DMS53 (cell line): ENCODE measurements at regions not wholly inside any gene's neighbourhood (a gene's known extent, or its start where the extent isn't known, plus 50 kb on each side); places are given as distances from the start of the nearest gene placed in this dataset.
"Not testable (repeated sequence)": the region's sequence is repeated elsewhere in the genome, so short reads cannot be mapped to it uniquely, and the experiment has no call there.

Experiments
- DNase-seq: peaks from one replicate; lab custom pipeline; 2025; lab: John Stamatoyannopoulos, UW

DNA sequence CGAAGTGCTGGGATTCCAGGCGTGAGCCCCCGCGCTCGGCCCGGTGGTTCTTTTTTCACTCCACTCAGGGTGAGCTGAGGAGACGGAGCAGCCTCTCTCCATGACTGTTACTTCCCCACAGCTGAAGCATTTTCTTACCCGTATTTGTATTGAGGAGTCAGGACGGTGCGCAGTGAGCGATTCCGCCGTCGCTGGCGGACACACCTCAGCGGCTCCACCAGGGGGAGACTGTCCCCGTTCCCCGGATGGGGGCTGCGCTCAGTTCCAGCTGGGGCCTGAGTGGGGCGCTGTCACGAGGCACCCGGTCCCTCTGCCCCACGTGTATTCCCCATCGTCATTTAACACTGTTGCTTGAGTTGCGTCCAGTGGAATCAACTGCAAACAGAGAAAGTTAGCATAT lies 844.0 kb upstream of the FRG1 start:
- DNase-seq = no peak

DNA sequence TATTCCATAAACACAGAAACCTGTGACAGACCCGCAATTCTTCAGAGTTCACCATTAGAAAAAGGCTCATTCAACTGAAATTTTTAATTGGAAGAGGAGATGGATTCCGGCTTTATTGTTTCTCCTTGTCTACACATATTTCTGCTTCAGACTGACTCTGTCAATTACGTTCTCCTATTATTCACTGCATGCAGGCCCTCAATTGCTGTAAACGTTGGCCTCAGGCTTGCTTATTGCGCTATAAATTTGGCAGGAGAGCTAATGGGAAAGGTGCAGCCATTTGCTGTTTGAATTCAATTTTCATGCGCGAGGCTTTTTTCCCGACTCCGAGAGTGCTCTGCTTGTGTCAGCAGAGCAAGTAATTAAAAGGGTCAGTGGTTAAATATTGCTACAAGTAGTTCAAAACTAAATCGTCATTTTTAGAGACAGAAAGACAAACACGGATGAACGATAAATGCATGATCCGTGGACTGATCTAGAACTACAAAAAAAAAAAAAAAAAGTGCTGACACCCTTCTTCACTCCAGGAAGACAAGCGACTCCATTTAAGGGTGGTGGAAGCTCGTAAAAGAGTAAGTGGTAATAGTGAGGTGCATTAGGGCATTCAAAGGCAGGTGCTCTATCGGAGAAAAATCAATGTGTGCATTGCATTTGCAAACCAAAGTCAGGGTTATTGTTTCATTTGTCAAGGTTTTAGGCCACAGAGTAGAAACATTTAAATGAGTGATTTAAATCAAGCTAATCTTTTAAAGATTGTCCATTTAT lies 841.6 kb upstream of the FRG1 start:
- DNase-seq = no peak

DNA sequence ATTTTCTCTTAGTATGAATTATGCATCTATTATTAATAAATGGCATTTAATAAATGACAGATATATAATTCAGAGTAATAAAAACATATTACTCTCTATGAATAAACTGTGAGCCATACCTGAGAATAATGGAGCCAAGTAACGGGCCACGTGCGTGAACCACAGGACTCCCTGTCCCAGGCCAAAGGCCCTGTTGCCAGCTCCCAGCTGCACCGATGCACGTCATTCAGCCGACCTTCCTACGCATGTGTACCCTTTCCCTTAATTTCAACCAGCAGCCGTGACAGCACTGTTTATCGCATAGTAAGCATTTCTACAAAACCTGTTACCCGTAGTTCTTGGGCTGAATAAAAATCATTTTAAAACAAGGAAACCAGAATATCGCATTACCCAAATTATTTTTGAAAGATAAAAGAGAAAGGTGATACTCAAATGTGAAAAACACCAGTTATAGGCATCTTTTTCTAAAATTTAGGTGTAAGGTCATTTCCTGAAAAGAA lies 827.2 kb upstream of the FRG1 start:
- no peak for DNase-seq

DNA sequence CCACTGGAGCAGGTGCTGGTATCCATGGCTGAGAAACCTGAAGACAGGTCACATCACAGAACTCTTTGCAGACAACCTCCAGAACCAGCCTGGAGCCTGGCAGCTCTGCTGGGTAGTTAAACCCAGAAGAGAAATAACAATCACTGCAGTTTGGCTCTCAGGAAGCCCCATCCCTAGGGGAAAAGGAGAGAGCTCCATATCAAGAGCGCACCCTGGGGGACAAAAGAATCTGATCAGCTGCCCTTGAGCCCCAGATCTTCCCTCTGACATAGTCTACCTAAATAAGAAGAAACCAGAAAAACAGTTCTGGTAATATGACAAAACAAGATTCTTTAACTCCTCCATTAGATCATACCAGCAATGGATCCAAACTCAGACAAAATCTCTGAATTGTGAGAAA lies 823.2 kb upstream of the FRG1 start:
- no peak for DNase-seq

DNA sequence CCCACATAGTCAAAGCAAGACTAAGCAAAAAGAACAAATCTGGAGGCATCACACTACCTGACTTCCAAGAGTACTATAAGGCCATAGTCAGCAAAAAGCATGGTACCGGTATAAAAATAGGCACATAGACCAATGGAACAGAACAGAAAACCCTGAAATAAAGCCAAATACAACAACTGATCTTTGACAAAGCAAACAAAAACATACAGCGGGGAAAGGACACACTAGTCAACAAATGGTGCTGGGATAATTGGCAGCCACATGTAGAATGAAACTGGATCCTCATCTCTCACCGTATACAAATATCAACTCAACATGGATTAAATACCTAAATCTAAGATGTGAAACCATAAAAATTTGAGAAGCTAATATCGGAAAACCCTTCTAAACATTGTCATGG lies 819.3 kb upstream of the FRG1 start:
- peak; percentile 82 for DNase-seq

DNA sequence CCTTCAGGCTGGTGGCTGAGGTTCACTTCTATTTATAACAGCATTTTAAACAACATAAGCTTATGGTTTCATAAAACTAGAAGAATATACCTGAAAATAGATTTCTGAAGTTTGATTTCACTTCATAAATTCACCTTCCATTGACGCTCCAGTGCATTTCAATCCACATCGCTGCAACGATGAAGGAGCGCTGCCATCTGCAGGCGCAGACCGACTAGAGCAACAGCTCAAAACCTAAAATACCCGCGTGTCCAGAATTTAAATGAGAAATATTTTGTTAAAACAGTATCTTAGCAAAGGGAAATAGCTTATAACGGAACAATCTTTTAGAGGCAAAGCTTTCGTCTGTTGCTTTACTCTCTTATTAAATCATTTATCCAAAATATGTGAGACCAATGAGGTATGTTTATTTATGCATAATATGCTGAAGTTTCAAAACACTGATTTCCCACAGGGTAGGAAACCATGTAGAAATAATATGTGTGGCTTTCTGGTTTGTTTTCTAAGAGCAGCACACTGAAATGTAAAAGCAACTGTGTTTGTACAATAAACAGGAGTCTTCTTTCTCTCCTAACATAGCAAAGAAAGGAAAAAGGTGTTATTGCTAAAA lies 816.4 kb upstream of the FRG1 start:
- peak; percentile 77 for DNase-seq

DNA sequence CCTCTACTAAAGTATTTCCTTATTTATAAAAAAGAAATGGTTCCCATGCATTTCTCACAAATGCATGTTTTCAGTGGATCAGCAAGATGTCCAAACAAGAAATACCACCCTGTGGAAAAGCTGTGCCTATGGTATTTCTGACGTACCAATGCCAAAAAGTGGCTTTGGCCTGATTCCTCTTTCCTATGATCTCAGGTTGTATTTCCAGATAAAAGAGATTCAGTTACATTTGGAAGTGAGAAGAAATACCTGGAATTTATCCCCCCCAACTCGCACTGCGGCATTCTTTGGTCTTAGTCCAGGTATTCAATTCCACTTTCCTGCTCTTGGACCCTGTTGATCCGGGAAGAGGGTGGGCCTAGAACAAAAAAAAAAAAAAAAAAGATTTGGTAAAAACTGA lies 815.9 kb upstream of the FRG1 start:
- DNase-seq = peak; percentile 18

DNA sequence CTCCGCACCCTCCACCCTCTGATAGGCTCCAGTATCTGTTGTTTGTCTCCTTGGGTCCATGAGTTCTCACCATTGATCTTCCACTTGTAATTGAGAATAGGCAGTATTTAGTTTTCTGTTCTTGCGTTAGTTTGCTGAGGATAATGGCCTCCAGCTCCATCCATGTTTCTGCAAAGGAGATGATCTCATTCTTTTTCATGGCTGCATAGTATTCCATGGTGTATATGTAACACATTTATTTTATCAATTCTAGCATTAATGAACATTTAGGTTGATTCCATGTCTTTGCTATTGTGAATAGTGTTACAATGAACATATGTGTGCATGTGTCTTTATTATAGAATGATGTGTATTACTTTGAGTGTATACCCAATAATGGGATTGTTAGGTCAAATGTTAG lies 814.6 kb upstream of the FRG1 start:
- no peak for DNase-seq

DNA sequence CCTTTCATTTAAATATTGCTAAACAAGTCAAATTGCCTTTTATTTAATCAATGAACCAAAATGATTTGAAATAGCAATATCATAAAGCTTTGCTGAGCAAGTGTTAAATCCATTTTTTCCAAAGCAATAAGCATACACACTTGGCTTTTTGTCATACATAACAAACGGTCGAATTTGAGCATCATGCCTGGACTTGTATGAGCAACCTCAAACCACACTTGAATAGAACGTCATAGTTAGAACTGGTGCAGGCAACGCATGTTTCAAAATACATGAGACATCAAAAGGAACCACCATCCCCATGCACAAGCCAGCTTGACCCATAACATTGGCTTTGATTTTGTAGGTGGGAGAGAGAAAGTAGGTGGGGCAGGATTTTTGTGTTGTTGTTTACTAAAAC lies 812.3 kb upstream of the FRG1 start:
- DNase-seq = no peak

DNA sequence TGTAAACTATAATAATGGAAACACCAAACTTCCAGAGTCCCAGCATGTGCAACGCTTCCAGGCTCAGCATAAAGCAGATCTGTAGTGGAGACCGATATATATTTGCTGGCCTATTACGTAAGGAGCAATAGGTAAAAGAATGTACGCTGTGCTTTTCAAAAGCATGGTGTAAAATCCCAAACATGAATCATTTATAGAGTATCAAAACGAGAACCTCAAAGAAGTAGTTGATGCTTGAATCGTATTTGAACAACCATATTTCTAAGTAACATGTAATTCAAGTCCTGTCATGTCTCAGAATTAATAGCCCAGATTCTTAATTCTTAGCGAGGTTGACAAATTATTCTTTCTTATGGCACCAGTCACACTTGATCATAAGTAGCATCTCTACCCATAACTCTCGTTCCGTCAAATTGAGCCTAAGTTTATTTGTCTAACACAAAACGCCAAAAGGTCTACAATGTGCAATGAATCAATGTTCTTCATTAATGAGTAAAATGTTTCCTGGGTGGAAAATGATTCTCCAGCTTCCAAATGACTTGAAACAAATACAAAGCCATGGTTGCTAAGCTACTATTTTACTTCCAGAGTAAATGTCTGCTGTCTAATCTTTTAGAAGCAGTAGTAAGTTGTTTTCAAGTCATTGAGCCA lies 811.5 kb upstream of the FRG1 start:
- no peak for DNase-seq

DNA sequence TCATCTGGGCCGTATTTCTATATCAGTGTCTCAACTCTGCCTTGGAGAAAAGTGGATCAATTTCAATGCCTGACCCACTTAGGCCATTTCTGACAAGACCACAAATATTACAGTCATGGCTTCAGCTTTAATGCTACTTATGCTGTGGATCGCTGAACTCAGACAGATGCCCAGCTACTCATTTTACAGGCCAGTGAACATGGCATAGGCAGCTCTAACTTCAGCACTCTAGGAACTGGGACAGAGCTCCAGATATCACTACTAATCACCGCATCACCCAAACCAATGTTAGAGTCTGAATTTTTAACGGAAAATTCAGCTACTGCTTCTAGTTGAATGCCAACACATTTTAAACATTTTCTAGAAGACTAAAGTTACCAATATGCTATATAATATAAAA lies 809.6 kb upstream of the FRG1 start:
- no peak for DNase-seq

DNA sequence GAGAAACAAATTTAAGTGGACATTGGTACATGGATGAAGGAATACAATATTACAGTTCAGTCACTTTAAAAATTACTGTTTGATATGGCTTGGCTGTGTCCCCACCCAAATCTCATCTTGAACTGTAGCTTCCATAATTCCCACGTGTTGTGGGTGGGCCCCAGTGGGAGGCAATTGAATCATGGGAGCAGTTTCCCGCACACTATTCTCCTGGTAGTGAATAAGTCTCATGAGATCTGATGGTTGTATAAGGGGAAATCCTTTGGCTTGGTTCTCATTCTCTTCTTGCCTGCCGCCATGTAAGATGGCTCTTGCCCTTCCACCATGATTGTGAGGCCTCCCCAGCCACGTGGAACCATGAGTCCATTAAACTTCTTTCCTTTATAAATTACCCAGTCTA lies 804.2 kb upstream of the FRG1 start:
- DNase-seq = no peak

DNA sequence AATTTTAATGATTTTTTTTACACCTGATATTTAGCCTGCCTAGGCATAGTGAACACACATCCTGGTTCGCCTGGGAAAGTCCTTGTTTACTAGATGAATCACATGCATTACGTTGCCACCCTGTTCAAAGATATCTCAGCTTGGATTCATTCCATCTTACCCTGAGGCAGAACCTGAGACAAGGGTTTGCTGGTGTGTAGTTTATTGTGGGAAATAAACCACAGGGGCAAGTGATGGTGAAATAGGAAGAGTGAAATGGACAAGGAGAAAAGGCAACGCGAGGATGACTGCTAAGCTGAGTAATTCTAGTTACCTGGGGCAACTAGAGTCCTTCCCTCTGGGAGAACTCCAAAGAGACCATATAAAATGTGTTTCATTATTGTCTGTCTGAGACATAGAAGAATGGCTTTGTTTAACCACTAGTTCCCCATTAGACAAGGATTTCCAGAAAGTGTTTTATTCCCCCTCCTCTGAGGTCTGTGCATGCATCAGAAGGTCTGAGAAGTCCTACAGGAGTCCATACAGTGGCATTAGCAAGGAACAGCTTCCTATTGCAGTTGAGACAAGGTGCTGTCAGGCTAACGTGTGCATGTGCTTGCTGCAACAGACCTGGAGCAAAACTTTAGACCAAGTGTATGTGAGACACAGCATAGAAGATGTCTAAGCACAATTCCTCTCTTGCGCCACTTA lies 797.3 kb upstream of the FRG1 start:
- DNase-seq = peak; percentile 67

DNA sequence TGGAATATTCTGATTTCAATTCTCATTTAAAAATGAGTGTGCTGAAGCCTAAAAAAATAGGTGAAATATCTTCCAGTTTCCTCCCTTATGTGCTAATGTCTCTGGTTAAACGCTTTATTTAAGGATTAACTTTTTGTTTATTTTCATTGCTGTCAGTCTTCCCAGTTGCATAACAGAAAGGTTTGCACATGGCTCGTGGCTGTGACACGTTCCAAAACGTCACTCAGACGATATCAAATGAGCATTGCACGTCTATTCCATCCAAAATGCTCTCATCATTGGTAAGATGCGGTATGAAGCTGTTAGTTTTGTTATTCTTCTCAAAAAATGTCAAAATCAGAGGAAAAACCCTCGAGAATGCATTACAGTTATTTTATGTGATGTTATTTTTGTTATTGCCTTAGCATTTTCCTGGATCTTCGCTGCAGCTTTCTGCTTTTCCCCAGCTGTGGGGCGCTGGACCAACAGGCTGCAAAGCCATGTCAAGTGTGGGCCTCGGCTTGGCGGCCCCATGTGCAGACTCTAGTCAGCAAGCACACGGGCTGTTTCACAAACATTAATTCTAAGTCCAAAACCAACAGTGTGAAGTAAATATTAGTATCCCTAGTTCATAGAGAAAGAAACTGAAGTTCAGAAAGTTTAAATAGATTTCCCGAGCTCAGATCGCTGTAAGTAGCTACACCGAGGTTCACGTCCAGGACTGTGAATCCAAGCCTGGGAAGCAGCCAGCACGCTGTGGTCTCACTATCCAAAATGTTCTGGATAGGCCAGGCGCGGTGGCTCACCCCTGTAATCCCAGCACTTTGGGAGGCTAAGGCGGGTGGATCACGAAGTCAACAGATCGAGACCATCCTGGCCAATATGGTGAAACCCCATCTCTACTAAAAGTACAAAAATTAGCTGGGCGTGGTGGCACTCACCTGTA lies 793.4 kb upstream of the FRG1 start:
- DNase-seq = peak; percentile 3

DNA sequence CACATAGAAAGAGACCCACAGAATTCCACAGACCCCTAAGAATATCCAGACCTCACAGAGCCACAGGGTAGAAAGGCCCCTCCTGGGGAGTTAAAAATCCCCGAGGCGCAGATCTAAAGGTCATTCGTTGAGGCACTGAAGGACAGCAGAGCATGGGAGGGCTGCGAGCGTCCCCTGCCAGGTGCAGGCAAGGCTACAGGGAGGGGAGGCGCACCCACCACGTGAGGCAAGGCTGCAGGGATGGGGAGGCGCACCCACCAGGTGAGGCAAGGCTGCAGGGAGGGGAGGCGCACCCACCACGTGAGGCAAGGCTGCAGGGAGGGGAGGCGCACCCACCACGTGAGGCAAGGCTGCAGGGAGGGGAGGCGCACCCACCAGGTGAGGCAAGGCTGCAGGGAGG lies 785.6 kb upstream of the FRG1 start:
- not testable (repeated sequence) for DNase-seq

DNA sequence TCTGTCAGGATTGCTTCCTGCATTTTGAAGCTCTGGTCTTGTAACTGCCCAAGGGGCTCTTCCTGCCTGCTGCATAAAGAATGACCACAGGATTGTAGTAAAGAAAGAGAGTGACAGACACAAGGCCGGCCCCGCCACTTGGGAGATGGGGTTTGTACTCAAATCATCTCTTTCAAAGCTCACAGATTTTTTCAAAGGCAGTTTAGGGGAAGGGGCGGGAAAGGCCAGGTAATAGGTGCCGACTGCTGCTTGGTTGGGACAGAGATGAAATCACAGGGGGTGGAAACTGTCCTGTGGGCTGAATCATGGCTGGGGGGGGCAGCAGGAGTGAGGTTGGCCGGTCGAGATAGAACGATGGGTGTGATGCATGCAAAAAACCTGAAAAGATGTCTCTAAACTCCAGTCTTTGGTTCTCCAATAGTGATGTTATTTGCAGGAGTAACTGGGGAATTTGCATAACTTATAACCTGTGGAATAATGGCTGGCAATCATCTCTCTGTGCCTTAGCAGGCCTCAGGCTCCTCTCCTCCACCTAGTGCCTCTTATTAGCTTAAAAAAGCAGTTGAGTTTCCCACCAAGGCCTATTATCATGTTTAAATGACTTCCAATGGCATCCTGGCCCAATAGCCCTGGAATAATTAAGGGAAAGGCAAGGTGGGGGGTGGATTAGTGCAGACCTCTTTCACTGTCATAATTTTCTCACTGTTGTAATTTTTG lies 778.4 kb upstream of the FRG1 start:
- DNase-seq = peak; percentile 11

DNA sequence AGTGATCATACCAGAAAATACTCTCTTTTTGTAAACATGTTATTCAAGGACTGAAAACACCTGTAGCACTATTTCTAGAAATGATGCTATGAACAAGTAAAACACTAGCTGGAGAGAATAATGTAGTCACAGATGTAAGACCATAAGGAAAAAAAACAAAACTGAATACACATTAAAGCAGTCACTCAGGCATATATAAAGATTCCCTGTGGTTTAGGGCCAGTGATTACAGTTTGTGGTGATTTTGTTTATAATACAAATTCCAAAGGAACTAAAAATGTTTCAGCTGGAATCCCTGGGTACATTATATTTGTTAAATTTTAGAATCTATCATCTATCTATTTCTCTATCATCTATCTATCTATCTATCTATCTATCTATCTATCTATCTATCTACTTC lies 777.8 kb upstream of the FRG1 start:
- DNase-seq = no peak

DNA sequence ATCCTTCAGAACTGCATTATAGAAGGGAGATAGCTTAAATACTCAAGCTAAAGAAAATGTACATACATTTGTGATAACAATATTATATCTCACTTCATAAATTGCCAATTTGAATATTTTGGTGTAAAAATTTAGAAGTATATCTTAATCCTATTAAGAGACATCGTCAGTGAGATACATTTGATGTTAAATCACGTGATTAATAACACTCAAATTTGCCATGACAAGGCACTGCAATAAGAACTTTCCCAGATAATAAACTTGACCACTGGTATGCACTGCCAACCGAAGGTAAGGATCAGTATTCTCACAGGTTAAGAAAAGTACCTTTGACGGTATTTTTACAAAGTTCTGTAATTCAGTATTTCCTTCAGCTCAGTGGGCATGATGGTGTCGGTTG lies 764.7 kb upstream of the FRG1 start:
- no peak for DNase-seq

DNA sequence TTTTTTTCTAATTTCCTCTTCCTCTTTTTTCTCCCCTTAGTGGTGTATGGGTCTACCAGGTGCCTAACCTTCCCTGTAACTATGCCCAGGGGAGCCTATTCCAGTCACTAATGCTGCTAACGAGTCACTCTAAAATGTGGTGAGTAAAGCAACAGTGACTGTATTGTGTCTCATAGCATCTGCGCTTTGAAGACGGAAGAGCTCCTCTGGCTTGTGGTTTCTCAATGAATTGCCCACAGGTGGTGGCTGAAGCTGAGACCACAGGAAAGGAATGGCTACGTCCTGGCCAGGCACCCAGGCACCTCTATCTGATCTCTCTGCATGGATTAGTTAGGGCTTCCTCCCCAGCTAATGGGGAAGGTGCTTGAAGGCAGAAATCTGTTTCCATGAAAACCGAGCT lies 763.5 kb upstream of the FRG1 start:
- no peak for DNase-seq

DNA sequence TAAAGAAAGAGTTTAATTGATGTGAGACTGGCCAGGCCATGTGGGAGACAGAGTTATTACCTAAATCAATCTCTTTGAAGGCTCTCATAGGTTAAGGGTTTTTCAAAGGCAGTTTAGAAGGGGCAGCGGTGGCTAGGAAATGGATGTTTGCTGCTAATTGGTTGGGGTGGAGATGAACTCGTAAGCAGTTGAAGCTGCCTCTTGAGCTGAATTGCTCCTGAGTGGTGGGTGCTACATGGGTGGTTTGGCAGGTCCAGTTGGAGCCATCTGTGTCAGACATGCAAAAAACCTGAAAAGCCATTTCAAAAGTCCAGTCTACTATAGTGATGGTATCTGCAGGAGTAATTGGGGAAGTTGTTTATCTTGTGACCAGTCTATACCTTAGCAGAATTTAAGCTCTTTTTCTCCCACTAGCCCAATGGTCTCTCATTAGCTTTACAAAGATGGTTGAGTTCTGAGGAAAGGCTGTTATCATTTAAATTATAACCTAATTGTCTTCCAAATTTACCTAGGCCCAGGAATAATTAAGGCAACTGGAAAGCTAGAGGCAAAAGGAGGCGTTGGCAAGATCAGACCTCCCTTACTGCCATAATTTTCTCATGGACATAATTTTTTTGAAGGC lies 762.4 kb upstream of the FRG1 start:
- DNase-seq = no peak
